Heart left ventricle (tissue), 13 donors: ENCODE measurements at regions not wholly inside any gene's neighbourhood (a gene's known extent, or its start where the extent isn't known, plus 50 kb on each side); places are given as distances from the start of the nearest gene placed in this dataset.

ENCODE experiments used
- POLR2A ChIP-seq, 2 donors: fragments of 450-650 bp; IDR thresholded peaks; one replicate each; pipeline ENCODE4 v1.6.1; 2017; ENCODE audit warnings: antibody characterized with exemption in 2 of 2, mild to moderate bottlenecking in 2 of 2, moderate library complexity in 2 of 2
- TF ChIP-seq, protein P1 (sequence below), 12 donors: fragments of 200-600 bp; sonication (generic) in 4 of 12; IDR thresholded peaks; one replicate each; pipeline versions ENCODE4 v1.5.0 to v1.8.0; 2018 to 2022; ENCODE audit warnings: antibody characterized with exemption in 12 of 12, mild to moderate bottlenecking in 5 of 12
- donor health status: ischemic (EF 13 %, LVEDD 7.1; RV severe dilation, severe dysfunction).
- donor health status: DM: no; HTN: yes; CAD: no.
- donor health status: DM: no; HTN: no; CAD: no.
- donor health status: ischemic (EF 25% LVEDD 6.9; RV normal size, moderate dysfunction).
- donor health status: ischemic (EF 25% LVEDD 5.7; RV mildly dilated, moderate dysfunction).
- donor health status: ischemic (EF 35%, LVEDD 5.7; RV mildly dilated, moderate dysfunction).
- donor health status: nonischemic (EF 11% LVEDD 7.7; RV severe dilation, severe dysfunction).
- donor health status: DM: yes; HTN: yes; CAD: no.
- donor health status: PGD.
- donor health status: ischemic (EF 29% LVEDD 5.4; RV normal size, mild dysfunction).
- donor health status: nonischemic (EF 23%, LVEDD 6.1; RV moderate dilation, normal function).

- TF ChIP-seq, protein P1, sequence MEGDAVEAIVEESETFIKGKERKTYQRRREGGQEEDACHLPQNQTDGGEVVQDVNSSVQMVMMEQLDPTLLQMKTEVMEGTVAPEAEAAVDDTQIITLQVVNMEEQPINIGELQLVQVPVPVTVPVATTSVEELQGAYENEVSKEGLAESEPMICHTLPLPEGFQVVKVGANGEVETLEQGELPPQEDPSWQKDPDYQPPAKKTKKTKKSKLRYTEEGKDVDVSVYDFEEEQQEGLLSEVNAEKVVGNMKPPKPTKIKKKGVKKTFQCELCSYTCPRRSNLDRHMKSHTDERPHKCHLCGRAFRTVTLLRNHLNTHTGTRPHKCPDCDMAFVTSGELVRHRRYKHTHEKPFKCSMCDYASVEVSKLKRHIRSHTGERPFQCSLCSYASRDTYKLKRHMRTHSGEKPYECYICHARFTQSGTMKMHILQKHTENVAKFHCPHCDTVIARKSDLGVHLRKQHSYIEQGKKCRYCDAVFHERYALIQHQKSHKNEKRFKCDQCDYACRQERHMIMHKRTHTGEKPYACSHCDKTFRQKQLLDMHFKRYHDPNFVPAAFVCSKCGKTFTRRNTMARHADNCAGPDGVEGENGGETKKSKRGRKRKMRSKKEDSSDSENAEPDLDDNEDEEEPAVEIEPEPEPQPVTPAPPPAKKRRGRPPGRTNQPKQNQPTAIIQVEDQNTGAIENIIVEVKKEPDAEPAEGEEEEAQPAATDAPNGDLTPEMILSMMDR (IDR thresholded peaks at IDR 0.05) = no peak
- no peak for TF ChIP-seq POLR2A (IDR thresholded peaks at IDR 0.05)
Observed at GRCh38 chr11:116077092-116077491, 572.9 kb upstream of the CADM1 start.
